Natural killer cell treated with Interleukin-12 subunit alpha and Interleukin-12 subunit beta and Interleukin-15 and Interleukin-18, amount 100 ng/mL, for 72 hours (primary cell): ENCODE measurements at regions not wholly inside any gene's neighbourhood (a gene's known extent, or its start where the extent isn't known, plus 50 kb on each side); places are given as distances from the start of the nearest gene placed in this dataset.
"Not testable (repeated sequence)": the region's sequence is repeated elsewhere in the genome, so short reads cannot be mapped to it uniquely, and the experiment has no call there.

ENCODE experiments used
- ATAC-seq, 2 donors: fragments of 150-1000 bp; cut with Tn5 transposase in 1 of 2; sonication (Bioruptor Pico), chemical (Tn5 transposase) in 1 of 2; 2 replicates each; pipeline ENCODE4 v1.10.0; 2021
- DNase-seq: peaks from one replicate; pipeline ENCODE4 v3.0.0; 2022; ENCODE audit warnings: low spot score
- H3K27ac Mint-ChIP-seq, 2 donors: 1 replicate in 1 of 2; 2 replicates in 1 of 2; pipeline ENCODE4 v1.8.0; 2022; ENCODE audit warnings: mixed read lengths in 2 of 2, mild to moderate bottlenecking in 1 of 2, moderate library complexity in 1 of 2
- H3K27me3 Mint-ChIP-seq, 2 donors: 1 replicate in 1 of 2; 2 replicates in 1 of 2; pipeline ENCODE4 v1.8.0; 2022; ENCODE audit warnings: mixed read lengths in 2 of 2
- H3K36me3 Mint-ChIP-seq: one replicate; pipeline ENCODE4 v1.8.0; 2022; ENCODE audit warnings: mixed read lengths
- H3K4me1 Mint-ChIP-seq, 2 donors: 1 replicate in 1 of 2; 2 replicates in 1 of 2; pipeline ENCODE4 v1.8.0; 2022; ENCODE audit warnings: low read depth in 2 of 2, mixed read lengths in 2 of 2, mild to moderate bottlenecking in 1 of 2
- H3K4me3 Mint-ChIP-seq: one replicate; pipeline ENCODE4 v1.8.0; 2022; ENCODE audit warnings: mixed read lengths
- H3K9me3 Mint-ChIP-seq: 2 replicates; pipeline ENCODE4 v1.8.0; 2022; ENCODE audit warnings: mixed read lengths

DNA sequence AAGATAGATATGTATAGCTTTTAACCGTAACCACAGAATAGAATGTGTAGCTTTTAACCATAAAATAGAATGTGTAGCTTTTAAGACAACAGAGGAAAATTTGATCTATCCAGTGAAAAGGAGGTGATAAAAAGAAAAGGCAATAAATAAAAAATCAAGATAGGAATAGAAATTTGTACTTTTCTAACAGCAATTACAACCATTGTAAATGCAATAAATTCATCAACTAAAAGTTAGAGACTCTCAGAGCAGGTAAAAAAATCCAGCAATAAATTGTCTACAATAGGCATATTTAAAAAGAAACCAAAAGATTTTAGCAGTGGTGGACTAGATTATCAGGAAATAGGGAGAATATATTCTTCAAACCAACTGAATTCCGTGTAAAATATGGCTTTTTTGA, 63.8 kb upstream of the ABHD2 start:
- no peak for DNase-seq
- Mint-ChIP-seq H3K4me3 (no peak overlapping the region), H3K27ac (no peak overlapping the region), H3K27me3 (peaks cover 8 to 20% of the 10 kb centered on the region in 2 donors), H3K36me3 (no peaks in the 10 kb centered on the region), H3K9me3 (no peaks in the 10 kb centered on the region), H3K4me1 (no peaks in the 10 kb centered on the region)
- ATAC-seq: no peak

DNA sequence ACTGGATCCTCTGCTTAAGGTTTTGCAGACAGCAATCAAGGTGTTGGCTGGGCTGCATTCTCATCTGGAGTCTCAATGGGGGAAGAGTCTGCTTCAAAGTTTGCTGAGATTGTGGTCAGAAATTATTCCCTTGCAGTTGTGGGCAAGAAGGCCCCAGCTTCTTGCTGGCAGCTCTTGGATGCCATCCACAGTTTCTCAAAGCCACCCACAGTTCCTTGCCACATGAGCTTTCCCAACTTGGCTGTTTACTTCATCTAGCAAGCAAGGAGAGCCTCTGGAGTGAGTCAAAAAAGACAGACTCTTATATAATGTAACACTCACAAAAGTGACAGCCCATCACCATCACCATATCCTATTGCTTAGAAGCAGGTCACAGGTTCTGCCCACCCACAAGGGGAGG, 62.1 kb upstream of the ABHD2 start:
- no peaks in the 10 kb centered on the region for H3K9me3 Mint-ChIP-seq
- ATAC-seq: no peak

DNA sequence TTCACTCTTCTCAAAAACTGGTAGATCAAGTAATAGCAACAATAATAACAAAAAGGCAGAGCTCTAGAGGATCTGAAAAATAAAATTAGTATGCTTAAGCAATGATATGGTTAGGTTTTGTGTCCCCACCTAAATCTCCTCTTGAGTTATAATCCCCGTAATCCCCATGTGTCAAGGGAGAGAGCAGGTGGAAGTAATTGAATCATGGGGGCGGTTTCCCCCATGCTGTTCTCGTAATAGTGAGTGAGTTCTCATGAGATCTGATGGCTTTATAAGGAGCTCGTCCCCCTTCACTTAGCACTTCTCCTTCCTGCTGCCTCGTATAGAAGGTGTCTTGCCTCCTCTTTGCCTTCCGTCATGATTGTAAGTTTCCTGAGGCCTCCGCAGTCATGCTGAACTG, 60.2 kb upstream of the ABHD2 start:
- H3K27me3 Mint-ChIP-seq: peaks cover 8 to 20% of the 10 kb centered on the region in 2 donors
- H3K27ac Mint-ChIP-seq: no peak overlapping the region
- H3K4me3 Mint-ChIP-seq: no peak overlapping the region
- ATAC-seq: no peak
- H3K36me3 Mint-ChIP-seq: no peaks in the 10 kb centered on the region
- DNase-seq: no peak
- no peaks in the 10 kb centered on the region for H3K9me3 Mint-ChIP-seq
- peaks cover 0 to 4% of the 10 kb centered on the region in 2 donors for H3K4me1 Mint-ChIP-seq

More for the DNA sequence above, 62.1 kb upstream of the ABHD2 start:
- H3K27me3 Mint-ChIP-seq: peaks cover 8 to 20% of the 10 kb centered on the region in 2 donors
- DNase-seq: no peak
- no peak overlapping the region for H3K4me3 Mint-ChIP-seq
- H3K27ac Mint-ChIP-seq: no peak overlapping the region
- H3K36me3 Mint-ChIP-seq: no peaks in the 10 kb centered on the region
- H3K4me1 Mint-ChIP-seq: peaks cover 0 to 4% of the 10 kb centered on the region in 2 donors

DNA sequence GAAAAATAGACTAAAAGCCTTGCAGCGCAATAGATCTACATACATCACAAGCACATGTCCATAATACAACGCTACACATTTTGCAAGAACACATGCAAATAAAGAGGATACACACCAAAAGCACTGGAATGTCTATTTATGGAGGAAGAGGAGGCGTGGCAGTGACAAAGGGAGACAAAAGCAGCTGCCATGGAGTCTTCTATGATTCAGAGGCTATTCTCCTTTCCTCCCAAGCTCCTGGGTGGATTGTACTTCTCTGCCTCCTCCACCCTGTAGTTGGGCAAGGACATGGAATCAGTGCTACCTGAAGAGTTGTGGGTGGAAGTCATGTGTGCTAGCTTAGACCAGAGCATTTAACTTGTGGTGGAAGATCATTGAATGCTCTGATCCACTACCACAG, 57.9 kb upstream of the ABHD2 start:
- Mint-ChIP-seq H3K9me3 (no peaks in the 10 kb centered on the region), H3K27me3 (peaks cover 12 to 25% of the 10 kb centered on the region in 2 donors), H3K4me3 (no peak overlapping the region), H3K27ac (no peak overlapping the region), H3K4me1 (peaks cover 0 to 4% of the 10 kb centered on the region in 2 donors), H3K36me3 (no peaks in the 10 kb centered on the region)
- ATAC-seq (no peak), DNase-seq (no peak)

DNA sequence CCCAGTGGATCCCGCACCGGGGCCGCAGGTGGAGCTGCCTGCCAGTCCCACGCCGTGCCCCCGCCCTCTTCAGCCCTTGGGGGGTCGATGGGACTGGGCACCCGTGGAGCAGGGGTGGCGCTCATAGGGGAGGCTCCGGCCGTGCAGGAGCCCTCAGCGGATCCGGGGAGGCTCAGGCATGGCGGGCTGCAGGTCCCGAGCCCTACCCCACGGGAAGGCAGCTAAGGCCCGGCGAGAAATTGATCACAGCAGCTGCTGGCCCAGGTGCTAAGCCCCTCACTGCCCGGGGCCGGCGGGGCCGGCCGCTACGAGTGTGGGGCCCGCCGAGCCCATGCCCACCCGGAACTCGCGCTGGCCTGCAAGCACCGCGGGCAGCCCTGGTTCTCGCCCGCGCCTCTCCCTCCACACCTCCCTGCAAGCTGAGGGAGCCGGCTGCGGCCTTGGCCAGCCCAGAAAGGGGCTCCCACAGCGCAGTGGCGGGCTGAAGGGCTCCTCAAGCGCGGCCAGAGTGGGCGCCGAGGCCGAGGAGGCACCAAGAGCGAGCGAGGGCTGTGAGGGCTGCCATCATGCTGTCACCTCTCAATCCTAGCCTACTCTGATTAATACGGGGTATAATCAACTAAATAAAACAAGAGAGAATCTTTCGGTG, 56.5 kb upstream of the ABHD2 start:
- H3K4me1 Mint-ChIP-seq, ATAC-seq, H3K27ac Mint-ChIP-seq, H3K36me3 Mint-ChIP-seq, H3K4me3 Mint-ChIP-seq, H3K9me3 Mint-ChIP-seq, DNase-seq: not testable (repeated sequence)
- H3K27me3 Mint-ChIP-seq: peaks cover 23 to 26% of the 10 kb centered on the region in 2 donors

DNA sequence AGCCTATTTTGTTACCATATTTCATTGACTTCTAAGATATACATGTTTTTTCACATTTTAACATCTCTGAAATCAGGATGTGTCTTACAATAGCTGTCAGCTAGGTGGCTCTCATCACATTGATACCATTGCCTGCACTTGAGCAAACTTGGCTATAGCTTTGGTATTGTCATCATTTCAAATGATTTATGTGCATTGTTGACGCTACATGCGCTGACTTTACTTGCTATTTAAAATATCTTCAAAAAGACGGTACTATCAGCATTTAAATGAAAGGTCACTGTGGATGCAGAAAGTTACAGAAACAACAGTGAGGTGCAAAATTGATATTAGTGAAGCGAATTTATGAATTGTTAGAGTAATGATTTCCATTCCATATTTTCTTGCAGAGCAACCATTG, 54.0 kb upstream of the ABHD2 start:
- DNase-seq (no peak), ATAC-seq (no peak)
- Mint-ChIP-seq H3K4me3 (no peak overlapping the region), H3K9me3 (no peaks in the 10 kb centered on the region), H3K27me3 (peaks cover 28 to 40% of the 10 kb centered on the region in 2 donors), H3K4me1 (peaks cover 0 to 4% of the 10 kb centered on the region in 2 donors), H3K27ac (no peak overlapping the region), H3K36me3 (no peaks in the 10 kb centered on the region)

DNA sequence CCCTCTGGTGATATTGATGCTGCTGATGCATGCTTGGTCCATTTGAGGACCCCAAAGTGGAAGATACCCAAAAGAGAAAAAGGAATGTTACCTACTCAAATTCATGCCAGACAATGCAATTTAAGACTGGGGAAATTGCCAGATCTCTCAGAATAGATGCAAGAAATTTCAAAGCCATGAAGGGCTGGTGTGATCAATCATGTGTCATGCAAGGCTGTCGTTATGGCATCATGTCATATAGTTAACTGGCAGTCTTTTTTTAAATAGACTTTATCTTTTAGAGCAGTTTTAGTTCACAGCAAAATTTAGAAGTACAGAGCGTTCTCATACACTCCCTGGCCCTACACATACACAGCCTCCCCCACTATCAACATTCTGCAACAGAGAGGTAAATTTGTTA, 53.1 kb upstream of the ABHD2 start:
- Mint-ChIP-seq H3K4me1 (peaks cover 0 to 4% of the 10 kb centered on the region in 2 donors), H3K9me3 (no peaks in the 10 kb centered on the region), H3K36me3 (no peaks in the 10 kb centered on the region), H3K27me3 (peaks cover 27 to 42% of the 10 kb centered on the region in 2 donors), H3K4me3 (no peak overlapping the region), H3K27ac (no peak overlapping the region)
- DNase-seq: no peak
- no peak for ATAC-seq

DNA sequence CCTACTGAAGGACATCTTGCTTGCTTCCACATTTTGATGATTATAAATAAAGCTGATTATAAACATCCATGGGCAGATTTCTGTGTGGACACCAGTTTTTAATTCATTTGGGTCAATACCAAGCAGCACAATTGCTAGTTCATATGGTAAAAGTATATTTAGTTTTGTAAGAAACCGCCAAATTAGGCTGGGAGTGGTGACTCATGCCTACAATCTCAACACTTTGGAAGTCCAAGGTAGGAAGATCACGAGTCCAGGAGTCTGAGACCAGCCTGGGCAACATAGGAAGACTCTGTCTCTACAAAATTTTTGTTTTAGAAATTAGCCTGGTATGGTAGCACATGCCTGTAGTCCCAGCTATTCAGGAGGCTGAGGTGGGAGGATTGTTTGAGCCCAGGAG, 52.6 kb upstream of the ABHD2 start:
- no peak overlapping the region for H3K4me3 Mint-ChIP-seq
- no peaks in the 10 kb centered on the region for H3K9me3 Mint-ChIP-seq
- ATAC-seq (no peak), DNase-seq (no peak)
- H3K4me1 Mint-ChIP-seq: peaks cover 0 to 4% of the 10 kb centered on the region in 2 donors
- no peaks in the 10 kb centered on the region for H3K36me3 Mint-ChIP-seq
- no peak overlapping the region for H3K27ac Mint-ChIP-seq
- H3K27me3 Mint-ChIP-seq: peaks cover 26 to 46% of the 10 kb centered on the region in 2 donors

DNA sequence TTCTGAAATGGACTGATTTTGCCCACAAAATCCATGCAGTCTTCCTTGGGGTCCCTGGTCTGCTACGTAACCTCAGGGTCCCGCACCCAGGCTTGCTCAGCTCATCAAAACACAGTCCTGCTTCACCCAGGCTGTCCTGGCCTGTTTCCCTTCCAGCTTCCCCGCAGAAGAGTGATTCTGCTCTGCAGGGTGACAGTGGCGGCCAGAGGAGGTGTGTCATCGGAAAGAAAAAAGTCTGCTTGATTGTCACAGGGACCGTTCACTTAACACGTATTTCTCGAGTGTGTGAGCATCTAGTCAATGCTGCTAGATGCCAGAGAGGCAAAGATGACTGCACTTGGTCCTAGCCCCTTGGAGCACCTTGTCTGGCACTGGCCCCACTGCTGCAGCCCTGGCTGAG, 50.1 kb upstream of the ABHD2 start:
- H3K27me3 Mint-ChIP-seq: peaks cover 24 to 49% of the 10 kb centered on the region in 2 donors
- H3K9me3 Mint-ChIP-seq: no peaks in the 10 kb centered on the region
- no peak for ATAC-seq
- H3K36me3 Mint-ChIP-seq: no peaks in the 10 kb centered on the region
- H3K27ac Mint-ChIP-seq: no peak overlapping the region
- DNase-seq: no peak
- H3K4me3 Mint-ChIP-seq: no peak overlapping the region
- no peaks in the 10 kb centered on the region for H3K4me1 Mint-ChIP-seq
